Mesenchymal stem cell (in vitro differentiated cells and primary cell): ENCODE measurements at regions not wholly inside any gene's neighbourhood (a gene's known extent, or its start where the extent isn't known, plus 50 kb on each side); places are given as distances from the start of the nearest gene placed in this dataset.

Experiments used
- DNase-seq: peaks from one replicate; pipeline ENCODE4 v3.0.0-alpha.2; 2013
- H2AFZ ChIP-seq: one replicate; pipeline ENCODE4 v1.6.1; 2013; ENCODE audit warnings: low read depth, mild to moderate bottlenecking, control low read depth, inconsistent platforms, low read length, moderate library complexity
- H2AK5ac ChIP-seq: 2 replicates; pipeline ENCODE4 v1.6.1; 2013; ENCODE audit warnings: low read length, moderate library complexity, mild to moderate bottlenecking, inconsistent platforms; ENCODE audit not compliant: severe bottlenecking
- H2BK120ac ChIP-seq: one replicate; pipeline ENCODE4 v1.6.1; 2013; ENCODE audit warnings: low read depth, mild to moderate bottlenecking, inconsistent platforms, low read length, moderate library complexity
- H2BK12ac ChIP-seq, 2 experiments: one replicate each; pipeline ENCODE4 v1.6.1; 2013; ENCODE audit warnings: inconsistent platforms in 2 of 2, low read length in 2 of 2, mild to moderate bottlenecking in 2 of 2, moderate library complexity in 2 of 2, control low read depth in 1 of 2
- H2BK15ac ChIP-seq: one replicate; pipeline ENCODE4 v1.6.1; 2013; ENCODE audit warnings: mild to moderate bottlenecking, low read depth, inconsistent platforms; ENCODE audit not compliant: poor library complexity, severe bottlenecking
- H2BK5ac ChIP-seq: 2 replicates; pipeline ENCODE4 v1.6.1; 2013; ENCODE audit warnings: low read depth, mild to moderate bottlenecking, low read length, control low read depth, inconsistent platforms; ENCODE audit not compliant: poor library complexity, severe bottlenecking
- H3K14ac ChIP-seq, 2 experiments: one replicate each; pipeline ENCODE4 v1.6.1; 2013; ENCODE audit warnings: inconsistent platforms in 2 of 2, low read length in 2 of 2, control low read depth in 1 of 2, mild to moderate bottlenecking in 1 of 2, moderate library complexity in 1 of 2
- H3K18ac ChIP-seq, 2 experiments: one replicate each; pipeline ENCODE4 v1.6.1; 2013; ENCODE audit warnings: inconsistent platforms in 2 of 2, low read length in 2 of 2, control low read depth in 1 of 2, low read depth in 1 of 2, mild to moderate bottlenecking in 1 of 2
- H3K23ac ChIP-seq, 2 experiments: one replicate each; pipeline ENCODE4 v1.6.1; 2013; ENCODE audit warnings: inconsistent platforms in 2 of 2, low read length in 2 of 2, mild to moderate bottlenecking in 2 of 2, moderate library complexity in 2 of 2, control low read depth in 1 of 2
- H3K27ac ChIP-seq: 2 replicates; pipeline ENCODE4 v1.5.1; 2013; ENCODE audit warnings: mild to moderate bottlenecking, moderate library complexity, low read length, control low read depth, inconsistent platforms; ENCODE audit not compliant: poor library complexity, severe bottlenecking
- H3K27me3 ChIP-seq, 2 experiments: 2 replicates each; pipeline versions ENCODE4 v1.6.1 to v1.7.0; 2013; ENCODE audit warnings: low read length in 2 of 2, mild to moderate bottlenecking in 2 of 2, moderate library complexity in 2 of 2, control low read depth in 1 of 2, inconsistent platforms in 1 of 2; ENCODE audit not compliant: control insufficient read depth in 1 of 2, insufficient read depth in 1 of 2
- H3K36me3 ChIP-seq, 2 experiments: 2 replicates each; pipeline versions ENCODE4 v1.6.1 to v1.7.0; 2013; ENCODE audit warnings: low read length in 2 of 2, control low read depth in 1 of 2, inconsistent platforms in 1 of 2, low read depth in 1 of 2, mild to moderate bottlenecking in 1 of 2; ENCODE audit not compliant: insufficient read depth in 2 of 2, control insufficient read depth in 1 of 2
- H3K4ac ChIP-seq, 2 experiments: one replicate each; pipeline ENCODE4 v1.6.1; 2013; ENCODE audit warnings: inconsistent platforms in 2 of 2, low read length in 2 of 2, mild to moderate bottlenecking in 2 of 2, moderate library complexity in 2 of 2, control low read depth in 1 of 2, low read depth in 1 of 2
- H3K4me1 ChIP-seq: 2 replicates; pipeline ENCODE4 v1.6.1; 2013; ENCODE audit warnings: low read depth, low read length, control low read depth; ENCODE audit not compliant: control insufficient read depth, insufficient read depth
- H3K4me2 ChIP-seq: 2 replicates; pipeline ENCODE4 v1.6.1; 2013; ENCODE audit warnings: low read length, mild to moderate bottlenecking, inconsistent platforms; ENCODE audit not compliant: poor library complexity, severe bottlenecking
- H3K4me3 ChIP-seq, 2 experiments: 2 replicates each; pipeline versions ENCODE4 v1.5.1 to v1.7.0; 2013; ENCODE audit warnings: low read length in 2 of 2, mild to moderate bottlenecking in 2 of 2, control low read depth in 1 of 2, low read depth in 1 of 2; ENCODE audit not compliant: insufficient read depth in 1 of 2
- H3K79me1 ChIP-seq: replicated peaks from 2 replicates; pipeline ENCODE4 v1.6.1; 2013; ENCODE audit warnings: mild to moderate bottlenecking, control low read depth, low read length, inconsistent platforms; ENCODE audit not compliant: poor library complexity, severe bottlenecking
- H3K9ac ChIP-seq: 2 replicates; pipeline ENCODE4 v1.7.0; 2013; ENCODE audit warnings: mild to moderate bottlenecking, low read length, moderate library complexity
- H3K9me3 ChIP-seq: 2 replicates; pipeline ENCODE4 v1.7.0; 2013; ENCODE audit warnings: mild to moderate bottlenecking, low read length; ENCODE audit not compliant: control insufficient read depth
- H4K8ac ChIP-seq: one replicate; pipeline ENCODE4 v1.6.1; 2013; ENCODE audit warnings: inconsistent platforms, mild to moderate bottlenecking, low read length, moderate library complexity
- H4K91ac ChIP-seq: one replicate; pipeline ENCODE4 v1.6.1; 2013; ENCODE audit warnings: mild to moderate bottlenecking, low read length, inconsistent platforms
- WGBS: methylation state at CpG from one replicate; pipeline ENCODE4 v1.1.7; 2013; ENCODE audit warnings: mixed read lengths; 5-methylcytosine and 5-hydroxymethylcytosine counted together

- H2BK120ac ChIP-seq, result no peak overlapping the region
- 78% methylated on average over 1 of the region's 3 CpGs for WGBS
- no peak overlapping the region for H3K14ac ChIP-seq
- H3K79me1 ChIP-seq, result no peaks in the 10 kb centered on the region
- no peaks in the 10 kb centered on the region for H3K36me3 ChIP-seq
- H2AK5ac ChIP-seq, result no peak overlapping the region
- peaks cover 15% of the 10 kb centered on the region for H3K9me3 ChIP-seq
- H3K4me2 ChIP-seq, result no peak overlapping the region
- no peak overlapping the region for H4K8ac ChIP-seq
- no peak overlapping the region for H3K4ac ChIP-seq
- DNase-seq, result no peak
- H4K91ac ChIP-seq, result no peak overlapping the region
- H3K9ac ChIP-seq, result no peak overlapping the region
- no peak overlapping the region for H2BK15ac ChIP-seq
- no peak overlapping the region for H3K23ac ChIP-seq
- H2BK12ac ChIP-seq, result no peak overlapping the region
- no peak overlapping the region for H2BK5ac ChIP-seq
- no peak overlapping the region for H2AFZ ChIP-seq
- H3K4me1 ChIP-seq, result no peaks in the 10 kb centered on the region
- no peaks in the 10 kb centered on the region for H3K27me3 ChIP-seq
- H3K27ac ChIP-seq, result no peak overlapping the region
- no peak overlapping the region for H3K18ac ChIP-seq
- no peak overlapping the region for H3K4me3 ChIP-seq
Measured at GRCh38 chrX:82041034-82041433, 839.1 kb downstream of the SH3BGRL start.

DNA sequence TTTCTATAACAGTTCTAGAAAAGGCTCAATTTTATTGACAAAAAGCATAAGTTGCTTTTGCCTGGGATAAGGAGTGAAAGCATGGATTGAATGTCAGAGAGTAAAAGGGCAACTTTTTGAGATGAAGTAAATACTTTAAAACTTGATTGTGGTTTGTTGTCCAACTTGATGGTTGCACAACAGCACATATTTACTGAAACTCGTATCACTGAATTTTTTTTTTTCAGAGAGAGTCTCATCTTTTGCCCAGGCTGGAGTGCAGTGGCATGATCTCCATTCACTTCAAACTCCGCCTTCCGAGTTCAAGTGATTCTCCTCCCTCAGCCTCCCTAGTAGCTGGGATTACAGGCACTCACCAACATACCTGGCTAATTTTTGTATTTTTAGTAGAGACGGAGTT lies 856.8 kb downstream of the SH3BGRL start:
- Histone ChIP-seq H3K18ac (no peak overlapping the region), H3K27me3 (no peaks in the 10 kb centered on the region)
- WGBS, result 95% methylated on average over 3 of the region's 4 CpGs

GRCh38 chrX:82070948-82071347 lies 869.0 kb downstream of the SH3BGRL start:
- H3K27ac ChIP-seq, result no peak overlapping the region
- no peak overlapping the region for H3K9ac ChIP-seq
- H3K14ac ChIP-seq, result no peak overlapping the region
- H3K9me3 ChIP-seq, result no peaks in the 10 kb centered on the region
- no peaks in the 10 kb centered on the region for H3K27me3 ChIP-seq
- no peak overlapping the region for H2AK5ac ChIP-seq
- H4K8ac ChIP-seq, result no peak overlapping the region
- H4K91ac ChIP-seq, result no peak overlapping the region
- no peaks in the 10 kb centered on the region for H3K36me3 ChIP-seq
- no peak overlapping the region for H2AFZ ChIP-seq
- no peak overlapping the region for H3K23ac ChIP-seq
- no peak overlapping the region for H2BK15ac ChIP-seq
- no peak overlapping the region for H3K4me3 ChIP-seq
- H3K4ac ChIP-seq, result no peak overlapping the region
- H3K18ac ChIP-seq, result no peak overlapping the region
- no peaks in the 10 kb centered on the region for H3K79me1 ChIP-seq
- DNase-seq, result no peak
- no peak overlapping the region for H2BK120ac ChIP-seq
- no peak overlapping the region for H2BK5ac ChIP-seq
- WGBS, result 83% methylated on average over 1 of the region's 1 CpG
- H3K4me2 ChIP-seq, result no peak overlapping the region
- H3K4me1 ChIP-seq, result no peaks in the 10 kb centered on the region
- no peak overlapping the region for H2BK12ac ChIP-seq

More for the DNA sequence above, 856.8 kb downstream of the SH3BGRL start:
- Histone ChIP-seq H3K27ac (no peak overlapping the region), H3K9me3 (no peaks in the 10 kb centered on the region), H3K4me3 (no peak overlapping the region), H2BK12ac (no peak overlapping the region), H3K79me1 (no peaks in the 10 kb centered on the region), H3K23ac (no peak overlapping the region), H2AFZ (no peak overlapping the region), H4K8ac (no peak overlapping the region), H3K4ac (no peak overlapping the region), H3K4me1 (no peaks in the 10 kb centered on the region), H2AK5ac (no peak overlapping the region), H2BK15ac (no peak overlapping the region), H3K36me3 (no peaks in the 10 kb centered on the region), H3K9ac (no peak overlapping the region), H2BK5ac (no peak overlapping the region), H3K4me2 (no peak overlapping the region), H3K14ac (no peak overlapping the region), H4K91ac (no peak overlapping the region), H2BK120ac (no peak overlapping the region)
- no peak for DNase-seq

DNA sequence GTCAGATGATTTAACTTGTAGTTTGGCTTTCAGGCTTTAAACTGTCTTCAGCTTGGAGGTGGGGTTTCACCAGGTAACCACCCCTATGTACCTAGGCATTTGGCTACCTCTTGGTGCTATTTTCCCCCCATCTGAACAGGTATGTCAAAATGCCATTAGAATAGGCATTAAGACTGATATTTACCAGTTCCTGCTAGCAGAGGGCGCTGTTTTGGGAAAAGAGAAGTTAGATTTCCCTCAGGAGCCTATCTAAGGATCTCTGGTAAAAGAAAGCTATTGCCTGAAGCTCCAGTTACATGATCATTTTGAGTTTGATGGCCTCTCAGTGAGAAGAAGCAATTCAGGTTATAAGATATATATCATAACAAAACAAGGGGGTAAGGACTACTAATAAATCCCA lies 879.1 kb downstream of the SH3BGRL start:
- H3K14ac ChIP-seq, result no peak overlapping the region

More for the DNA sequence above, 879.1 kb downstream of the SH3BGRL start:
- Histone ChIP-seq H2AK5ac (no peak overlapping the region), H3K18ac (no peak overlapping the region), H4K8ac (no peak overlapping the region), H2AFZ (no peak overlapping the region), H3K4me3 (no peak overlapping the region), H3K4ac (no peak overlapping the region), H3K9ac (no peak overlapping the region), H2BK120ac (no peak overlapping the region), H3K27ac (no peak overlapping the region), H2BK12ac (no peak overlapping the region), H2BK15ac (no peak overlapping the region), H3K27me3 (no peaks in the 10 kb centered on the region), H2BK5ac (no peak overlapping the region), H3K9me3 (peaks cover 4% of the 10 kb centered on the region), H4K91ac (no peak overlapping the region), H3K4me1 (no peaks in the 10 kb centered on the region), H3K36me3 (no peaks in the 10 kb centered on the region), H3K79me1 (no peaks in the 10 kb centered on the region), H3K23ac (no peak overlapping the region), H3K4me2 (no peak overlapping the region)
- DNase-seq, result no peak
- WGBS, result 0% methylated on average over 1 of the region's 1 CpG
